GM10266 (cell line): ENCODE measurements at regions not wholly inside any gene's neighbourhood (a gene's known extent, or its start where the extent isn't known, plus 50 kb on each side); places are given as distances from the start of the nearest gene placed in this dataset.

Experiments
- DNase-seq: peaks from one replicate; pipeline ENCODE4 v3.0.0; 2012; ENCODE audit errors: extremely low spot score
- CTCF ChIP-seq: IDR thresholded peaks from 2 replicates; pipeline ENCODE4 v1.5.1; 2012; ENCODE audit warnings: mild to moderate bottlenecking, low read depth; ENCODE audit not compliant: control insufficient read depth, insufficient read depth; ENCODE audit errors: missing control alignments

GRCh38 chrX:25083661-25084060, 67.9 kb upstream of the ARX start:
- no peak for TF ChIP-seq CTCF
- no peak for DNase-seq

- DNase-seq = no peak
- TF ChIP-seq CTCF = no peak
These were observed 63.3 kb upstream of the ARX start for GRCh38 chrX:25079020-25079419.

- no peak for DNase-seq
- no peak for TF ChIP-seq CTCF
These were observed 61.3 kb upstream of the ARX start for GRCh38 chrX:25076941-25077500.

DNA sequence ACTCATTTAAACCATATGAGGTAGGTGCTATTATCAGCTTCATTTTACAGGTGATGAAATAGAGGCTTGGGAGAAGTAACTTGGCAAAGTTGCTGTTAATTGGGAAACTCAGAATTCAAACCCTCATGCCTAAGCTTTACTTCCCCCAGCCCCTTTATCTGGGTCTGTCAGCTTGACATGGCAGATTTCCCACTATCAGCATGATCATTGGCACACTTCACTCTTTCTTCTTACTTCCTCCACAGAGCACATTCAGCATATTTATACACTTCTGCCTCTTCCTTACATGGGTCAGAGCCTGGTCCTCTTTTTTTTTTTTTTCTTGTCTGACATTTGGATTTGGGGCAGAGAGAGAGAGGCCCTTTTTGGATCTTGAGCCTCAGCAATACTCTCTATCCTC, 56.5 kb upstream of the ARX start:
- TF ChIP-seq CTCF = no peak
- no peak for DNase-seq

- no peak for TF ChIP-seq CTCF
These were observed 54.3 kb upstream of the ARX start for GRCh38 chrX:25070038-25070437.

GRCh38 chrX:25069209-25069608, 53.4 kb upstream of the ARX start:
- no peak for DNase-seq
- TF ChIP-seq CTCF = no peak

More at GRCh38 chrX:25070038-25070437, 54.3 kb upstream of the ARX start:
- DNase-seq = no peak

- DNase-seq = no peak
- TF ChIP-seq CTCF = no peak
These were observed 52.6 kb upstream of the ARX start for GRCh38 chrX:25068340-25068739.
